IMR-90 (cell line): ENCODE measurements at regions not wholly inside any gene's neighbourhood (a gene's known extent, or its start where the extent isn't known, plus 50 kb on each side); places are given as distances from the start of the nearest gene placed in this dataset.

ENCODE experiments used
- ATAC-seq: fragments of 200-7000 bp; cut with Tn5 transposase; 2 replicates; pipeline ENCODE4 v1.9.1; 2020; ENCODE audit warnings: low read depth, mild to moderate bottlenecking, moderate library complexity
- BruUV-seq: library from RNA; stranded (reverse); fragments of 400-500 nt; replicated peaks from 2 replicates; lab custom pipeline; 2021; lab: Mats Ljungman, UMichigan
- CTCF ChIA-PET: fragments of 300-600 bp; formaldehyde crosslinking; extraction: SDS; loops from one replicate; lab custom pipeline; 2021; ENCODE audit warnings: antibody characterized with exemption; lab: Yijun Ruan, JAX
- POLR2A ChIA-PET: fragments of 300-600 bp; sonication (Branson Sonifier 250); formaldehyde crosslinking; loops from one replicate; lab custom pipeline; 2022; ENCODE audit warnings: antibody characterized with exemption; ENCODE audit not compliant: unreplicated experiment; lab: Charles Lee
- DNase-seq: peaks from one replicate; pipeline ENCODE4 v3.0.0; 2013
- H2AFZ ChIP-seq: replicated peaks from 2 replicates; pipeline ENCODE3; 2013; ENCODE audit warnings: low read length, mild to moderate bottlenecking; ENCODE audit not compliant: poor library complexity
- H2AK5ac ChIP-seq: 2 replicates; pipeline ENCODE4 v1.6.1; 2013; ENCODE audit warnings: low read depth, low read length, inconsistent platforms
- H2AK9ac ChIP-seq: replicated peaks from 2 replicates; pipeline ENCODE3; 2013; ENCODE audit warnings: mild to moderate bottlenecking, low read depth, low read length, moderate library complexity; ENCODE audit not compliant: poor library complexity
- H2BK120ac ChIP-seq: 2 replicates; pipeline ENCODE4 v1.6.1; 2013; ENCODE audit warnings: low read depth, low read length, inconsistent platforms
- H2BK15ac ChIP-seq: 3 replicates; pipeline ENCODE4 v1.6.1; 2013; ENCODE audit warnings: low read depth, low read length, inconsistent platforms
- H2BK20ac ChIP-seq: 2 replicates; pipeline ENCODE4 v1.6.1; 2013; ENCODE audit warnings: low read depth, mild to moderate bottlenecking, inconsistent platforms, low read length, moderate library complexity
- H2BK5ac ChIP-seq: 2 replicates; pipeline ENCODE4 v1.6.1; 2013; ENCODE audit warnings: mild to moderate bottlenecking, low read depth, low read length, inconsistent platforms; ENCODE audit not compliant: poor library complexity, severe bottlenecking
- H3K14ac ChIP-seq: replicated peaks from 2 replicates; pipeline ENCODE4 v1.6.1; 2013; ENCODE audit warnings: low read depth, low read length, inconsistent platforms
- H3K18ac ChIP-seq: 2 replicates; pipeline ENCODE4 v1.6.1; 2013; ENCODE audit warnings: low read depth, low read length, control low read depth
- H3K23ac ChIP-seq: 2 replicates; pipeline ENCODE4 v1.6.1; 2013; ENCODE audit warnings: low read depth, low read length, inconsistent platforms
- H3K27ac ChIP-seq: 2 replicates; pipeline ENCODE4 v1.5.1; 2013; ENCODE audit warnings: mild to moderate bottlenecking, control low read depth, low read length; ENCODE audit not compliant: insufficient read depth
- H3K27me3 ChIP-seq: 2 replicates; pipeline ENCODE4 v1.6.1; 2013; ENCODE audit warnings: low read length; ENCODE audit not compliant: control insufficient read depth, insufficient read depth
- H3K36me3 ChIP-seq: 2 replicates; pipeline ENCODE4 v1.6.1; 2013; ENCODE audit warnings: low read length, mixed read lengths; ENCODE audit not compliant: control insufficient read depth, insufficient read depth
- H3K4ac ChIP-seq: 2 replicates; pipeline ENCODE4 v1.6.1; 2013; ENCODE audit warnings: low read depth, low read length, inconsistent platforms
- H3K4me1 ChIP-seq: 2 replicates; pipeline ENCODE4 v1.6.1; 2013; ENCODE audit warnings: low read length, mixed read lengths; ENCODE audit not compliant: control insufficient read depth, insufficient read depth
- H3K4me2 ChIP-seq: 2 replicates; pipeline ENCODE4 v1.6.1; 2013; ENCODE audit warnings: low read depth, mild to moderate bottlenecking, control low read depth, low read length, moderate library complexity
- H3K4me3 ChIP-seq: 2 replicates; pipeline ENCODE4 v1.5.1; 2013; ENCODE audit warnings: low read depth, mild to moderate bottlenecking, control low read depth, low read length, moderate library complexity; ENCODE audit not compliant: insufficient read depth
- H3K56ac ChIP-seq: 2 replicates; pipeline ENCODE4 v1.6.1; 2013; ENCODE audit warnings: low read length, inconsistent platforms; ENCODE audit not compliant: insufficient read depth; ENCODE audit errors: extremely low read depth
- H3K79me1 ChIP-seq, 2 experiments: 2 replicates each; pipeline ENCODE4 v1.6.1; 2013; ENCODE audit warnings: low read length in 2 of 2, inconsistent platforms in 1 of 2, low read depth in 1 of 2
- H3K9ac ChIP-seq: 2 replicates; pipeline ENCODE4 v1.6.1; 2013; ENCODE audit warnings: low read depth, low read length, control low read depth
- H3K9me1 ChIP-seq: 2 replicates; pipeline ENCODE4 v1.6.1; 2013; ENCODE audit warnings: low read length, inconsistent platforms; ENCODE audit not compliant: insufficient read depth
- H3K9me3 ChIP-seq: 2 replicates; pipeline ENCODE4 v1.6.1; 2013; ENCODE audit warnings: low read length; ENCODE audit not compliant: control insufficient read depth, insufficient read depth
- H4K20me1 ChIP-seq: 2 replicates; pipeline ENCODE4 v1.6.1; 2013; ENCODE audit warnings: low read length, inconsistent platforms; ENCODE audit not compliant: insufficient read depth
- H4K5ac ChIP-seq: 2 replicates; pipeline ENCODE4 v1.6.1; 2013; ENCODE audit warnings: mild to moderate bottlenecking, low read depth, low read length, control low read depth
- H4K8ac ChIP-seq, 2 experiments: 2 replicates each; pipeline ENCODE4 v1.6.1; 2013; ENCODE audit warnings: low read depth in 2 of 2, low read length in 2 of 2, control low read depth in 1 of 2, inconsistent platforms in 1 of 2
- H4K91ac ChIP-seq: 2 replicates; pipeline ENCODE4 v1.6.1; 2013; ENCODE audit warnings: low read depth, low read length, inconsistent platforms; ENCODE audit not compliant: insufficient read depth
- BHLHE40 ChIP-seq: fragments of 150-350 bp; IDR thresholded peaks from 2 replicates; pipeline ENCODE4 v1.6.1; 2016; ENCODE audit warnings: mild to moderate bottlenecking, low read depth, low read length
- CEBPB ChIP-seq: IDR thresholded peaks from 2 replicates; pipeline ENCODE4 v1.6.1; 2012; ENCODE audit warnings: low read depth, low read length, improper control_type of control experiment
- CHD1 ChIP-seq: IDR thresholded peaks from 2 replicates; pipeline ENCODE4 v1.6.1; 2012; ENCODE audit warnings: low read depth, low read length, improper control_type of control experiment
- FOS ChIP-seq: fragments of 150-350 bp; IDR thresholded peaks from 2 replicates; pipeline ENCODE4 v1.6.1; 2016; ENCODE audit warnings: low read depth, low read length
- MAFK ChIP-seq: IDR thresholded peaks from 2 replicates; pipeline ENCODE4 v1.6.1; 2012; ENCODE audit warnings: low read depth, low read length, improper control_type of control experiment
- MAZ ChIP-seq: IDR thresholded peaks from 2 replicates; pipeline ENCODE4 v1.6.1; 2012; ENCODE audit warnings: low read depth, mild to moderate bottlenecking, low read length, improper control_type of control experiment, moderate library complexity, borderline replicate concordance
- MXI1 ChIP-seq: IDR thresholded peaks from 2 replicates; pipeline ENCODE4 v1.6.1; 2012; ENCODE audit warnings: low read depth, mild to moderate bottlenecking, low read length, moderate library complexity, borderline replicate concordance
- NFE2L2 ChIP-seq: fragments of 150-350 bp; IDR thresholded peaks from 2 replicates; pipeline ENCODE4 v1.6.1; 2016; ENCODE audit warnings: low read depth, mild to moderate bottlenecking, low read length
- POLR2A ChIP-seq: IDR thresholded peaks from 2 replicates; pipeline ENCODE4 v1.6.1; 2012; ENCODE audit warnings: mild to moderate bottlenecking, low read depth, low read length
- RAD21 ChIP-seq: IDR thresholded peaks from 2 replicates; pipeline ENCODE4 v1.6.1; 2012; ENCODE audit warnings: low read length, improper control_type of control experiment
- RCOR1 ChIP-seq: IDR thresholded peaks from 2 replicates; pipeline ENCODE4 v1.6.1; 2012; ENCODE audit warnings: mild to moderate bottlenecking, low read length, improper control_type of control experiment; ENCODE audit not compliant: insufficient replicate concordance
- RFX5 ChIP-seq: IDR thresholded peaks from 2 replicates; pipeline ENCODE4 v1.8.0; 2012; ENCODE audit warnings: low read depth, mild to moderate bottlenecking, low read length, moderate library complexity
- SMC3 ChIP-seq: fragments of 150-350 bp; IDR thresholded peaks from 2 replicates; pipeline ENCODE4 v1.6.1; 2016; ENCODE audit warnings: low read depth, mild to moderate bottlenecking, antibody characterized with exemption, low read length, moderate library complexity
- WGBS, 2 experiments: methylation state at CpG; one replicate each; pipeline versions ENCODE4 v1.1.5 to v1.1.7; 2013; ENCODE audit warnings: missing lambda C conversion rate in 2 of 2; ENCODE audit not compliant: insufficient read length in 1 of 2; ENCODE audit errors: extremely low coverage in 2 of 2; 5-methylcytosine and 5-hydroxymethylcytosine counted together
- dilution Hi-C: fragments of 300-500 bp; cut with HindIII; formaldehyde crosslinking; loops from one replicate; pipeline ENCODE4 v1.14.3; 2018; ENCODE audit warnings: low sequenced_read_pairs; ENCODE audit not compliant: unreplicated experiment
- in situ Hi-C: fragments of 300-500 bp; cut with MboI; formaldehyde crosslinking; loops from 3 replicates; pipeline ENCODE4 v1.14.3; 2019; ENCODE audit warnings: low sequenced_read_pairs, inconsistent platforms, mixed read lengths
- intact Hi-C: fragments of 100-400 bp; cut with micrococcal nuclease; formaldehyde crosslinking; loops from 2 replicates; pipeline ENCODE4 v1.10.0; 2022
- TF ChIP-seq, protein P1 (sequence below): fragments of 150-350 bp; IDR thresholded peaks from 2 replicates; pipeline ENCODE4 v1.6.1; 2017; ENCODE audit warnings: mild to moderate bottlenecking, antibody characterized with exemption, low read length, low read depth
- TF ChIP-seq, protein P2 (sequence below): conservative IDR thresholded peaks from 2 replicates; pipeline ENCODE4 v1.5.1; 2012; ENCODE audit warnings: mild to moderate bottlenecking, low read depth, low read length, improper control_type of control experiment
- TF ChIP-seq, protein P3 (sequence below): fragments of 150-350 bp; IDR thresholded peaks from 2 replicates; pipeline ENCODE4 v1.6.1; 2016; ENCODE audit warnings: low read depth, mild to moderate bottlenecking, low read length, moderate library complexity, borderline replicate concordance

DNA sequence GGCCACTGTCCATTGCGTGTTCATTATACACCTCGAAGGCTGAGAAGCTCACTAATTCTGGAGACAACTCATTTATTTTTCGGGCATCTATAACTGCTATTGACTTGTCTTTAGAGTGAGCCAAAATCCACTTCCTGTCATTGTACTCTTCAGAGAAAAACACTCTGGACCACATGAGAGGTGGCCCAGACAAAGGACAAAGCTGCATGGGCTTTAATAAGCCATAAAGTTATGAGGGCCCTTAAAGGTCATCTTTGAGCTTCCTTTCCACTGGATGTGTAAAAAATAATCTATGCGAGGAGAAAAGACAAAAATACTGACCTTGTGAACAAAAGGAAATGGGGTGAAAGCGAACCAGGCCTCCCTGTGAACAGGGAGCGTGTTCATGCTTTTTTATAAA lies 63.5 kb upstream of the ZC3H12C start:
- Histone ChIP-seq H3K23ac (no peak overlapping the region), H3K9me3 (no peaks in the 10 kb centered on the region), H3K9me1 (no peaks in the 10 kb centered on the region), H3K4ac (no peak overlapping the region), H4K5ac (no peak overlapping the region), H3K9ac (no peak overlapping the region), H2AK5ac (no peak overlapping the region), H3K27ac (no peak overlapping the region), H4K91ac (no peak overlapping the region), H3K79me1 (no peaks in the 10 kb centered on the region), H3K27me3 (no peaks in the 10 kb centered on the region), H3K4me2 (no peak overlapping the region), H3K36me3 (no peaks in the 10 kb centered on the region), H3K18ac (no peak overlapping the region), H3K4me3 (no peak overlapping the region), H3K56ac (no peak overlapping the region), H4K8ac (no peak overlapping the region), H2AFZ (no peak overlapping the region), H2BK20ac (no peak overlapping the region), H3K14ac (no peak overlapping the region), H2BK120ac (no peak overlapping the region), H3K4me1 (peaks cover 2% of the 10 kb centered on the region; the same call in 1 of the 2 replicates), H2BK15ac (no peak overlapping the region), H2BK5ac (no peak overlapping the region), H2AK9ac (no peak overlapping the region), H4K20me1 (no peaks in the 10 kb centered on the region)
- ATAC-seq (no peak), DNase-seq (no peak)
- dilution Hi-C loops, result no loop called here
- TF ChIP-seq MAFK (no peak), CHD1 (no peak), MAZ (no peak), FOS (no peak), RAD21 (no peak), CEBPB (no peak), RFX5 (no peak), NFE2L2 (no peak), POLR2A (no peak), BHLHE40 (no peak), SMC3 (no peak), MXI1 (no peak), RCOR1 (no peak)
- TF ChIP-seq, protein P1, sequence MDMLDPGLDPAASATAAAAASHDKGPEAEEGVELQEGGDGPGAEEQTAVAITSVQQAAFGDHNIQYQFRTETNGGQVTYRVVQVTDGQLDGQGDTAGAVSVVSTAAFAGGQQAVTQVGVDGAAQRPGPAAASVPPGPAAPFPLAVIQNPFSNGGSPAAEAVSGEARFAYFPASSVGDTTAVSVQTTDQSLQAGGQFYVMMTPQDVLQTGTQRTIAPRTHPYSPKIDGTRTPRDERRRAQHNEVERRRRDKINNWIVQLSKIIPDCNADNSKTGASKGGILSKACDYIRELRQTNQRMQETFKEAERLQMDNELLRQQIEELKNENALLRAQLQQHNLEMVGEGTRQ, result no peak
- TF ChIP-seq, protein P2, sequence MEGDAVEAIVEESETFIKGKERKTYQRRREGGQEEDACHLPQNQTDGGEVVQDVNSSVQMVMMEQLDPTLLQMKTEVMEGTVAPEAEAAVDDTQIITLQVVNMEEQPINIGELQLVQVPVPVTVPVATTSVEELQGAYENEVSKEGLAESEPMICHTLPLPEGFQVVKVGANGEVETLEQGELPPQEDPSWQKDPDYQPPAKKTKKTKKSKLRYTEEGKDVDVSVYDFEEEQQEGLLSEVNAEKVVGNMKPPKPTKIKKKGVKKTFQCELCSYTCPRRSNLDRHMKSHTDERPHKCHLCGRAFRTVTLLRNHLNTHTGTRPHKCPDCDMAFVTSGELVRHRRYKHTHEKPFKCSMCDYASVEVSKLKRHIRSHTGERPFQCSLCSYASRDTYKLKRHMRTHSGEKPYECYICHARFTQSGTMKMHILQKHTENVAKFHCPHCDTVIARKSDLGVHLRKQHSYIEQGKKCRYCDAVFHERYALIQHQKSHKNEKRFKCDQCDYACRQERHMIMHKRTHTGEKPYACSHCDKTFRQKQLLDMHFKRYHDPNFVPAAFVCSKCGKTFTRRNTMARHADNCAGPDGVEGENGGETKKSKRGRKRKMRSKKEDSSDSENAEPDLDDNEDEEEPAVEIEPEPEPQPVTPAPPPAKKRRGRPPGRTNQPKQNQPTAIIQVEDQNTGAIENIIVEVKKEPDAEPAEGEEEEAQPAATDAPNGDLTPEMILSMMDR, result no peak
- TF ChIP-seq, protein P3, sequence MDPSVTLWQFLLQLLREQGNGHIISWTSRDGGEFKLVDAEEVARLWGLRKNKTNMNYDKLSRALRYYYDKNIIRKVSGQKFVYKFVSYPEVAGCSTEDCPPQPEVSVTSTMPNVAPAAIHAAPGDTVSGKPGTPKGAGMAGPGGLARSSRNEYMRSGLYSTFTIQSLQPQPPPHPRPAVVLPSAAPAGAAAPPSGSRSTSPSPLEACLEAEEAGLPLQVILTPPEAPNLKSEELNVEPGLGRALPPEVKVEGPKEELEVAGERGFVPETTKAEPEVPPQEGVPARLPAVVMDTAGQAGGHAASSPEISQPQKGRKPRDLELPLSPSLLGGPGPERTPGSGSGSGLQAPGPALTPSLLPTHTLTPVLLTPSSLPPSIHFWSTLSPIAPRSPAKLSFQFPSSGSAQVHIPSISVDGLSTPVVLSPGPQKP, result no peak
- no CpG with 5 or more reads among the region's 6 CpGs for WGBS, 2 experiments
- POLR2A ChIA-PET, result no interaction called here
- CTCF ChIA-PET, result no interaction called here
- in situ Hi-C loops, result no loop called here
- intact Hi-C loops, result no loop called here
- no TSS peak for BruUV-seq
